Mesendoderm (in vitro differentiated cells): ENCODE measurements at regions not wholly inside any gene's neighbourhood (a gene's known extent, or its start where the extent isn't known, plus 50 kb on each side); places are given as distances from the start of the nearest gene placed in this dataset.

Experiments used
- DNase-seq: peaks from one replicate; pipeline ENCODE4 v3.0.0; 2013
- H2AK5ac ChIP-seq: 2 replicates; pipeline ENCODE4 v1.6.1; 2013; ENCODE audit warnings: low read length, inconsistent platforms
- H2BK120ac ChIP-seq: 2 replicates; pipeline ENCODE4 v1.6.1; 2013; ENCODE audit warnings: low read depth, mild to moderate bottlenecking, low read length, moderate library complexity, mixed read lengths
- H2BK15ac ChIP-seq: replicated peaks from 2 replicates; pipeline ENCODE4 v1.6.1; 2013; ENCODE audit warnings: low read depth, mild to moderate bottlenecking, moderate library complexity
- H2BK5ac ChIP-seq: 2 replicates; pipeline ENCODE4 v1.6.1; 2013; ENCODE audit warnings: low read length, inconsistent platforms
- H3K18ac ChIP-seq: 2 replicates; pipeline ENCODE4 v1.6.1; 2013; ENCODE audit warnings: mild to moderate bottlenecking, low read length, mixed read lengths
- H3K23ac ChIP-seq: one replicate; pipeline ENCODE4 v1.6.1; 2013; ENCODE audit warnings: low read length
- H3K27ac ChIP-seq: 2 replicates; pipeline ENCODE4 v1.5.1; 2013; ENCODE audit warnings: low read depth, mild to moderate bottlenecking, inconsistent platforms, low read length, moderate library complexity
- H3K27me3 ChIP-seq: 2 replicates; pipeline ENCODE4 v1.6.1; 2013; ENCODE audit warnings: low read length, control low read depth, mild to moderate bottlenecking, inconsistent platforms; ENCODE audit not compliant: insufficient read depth, poor library complexity
- H3K36me3 ChIP-seq: 2 replicates; pipeline ENCODE4 v1.6.1; 2013; ENCODE audit warnings: low read length, inconsistent platforms; ENCODE audit not compliant: control insufficient read depth, insufficient read depth
- H3K4ac ChIP-seq: one replicate; pipeline ENCODE4 v1.6.1; 2013; ENCODE audit warnings: low read depth, mild to moderate bottlenecking, low read length, moderate library complexity
- H3K4me1 ChIP-seq: 2 replicates; pipeline ENCODE4 v1.6.1; 2013; ENCODE audit warnings: low read depth, low read length, inconsistent platforms; ENCODE audit not compliant: control insufficient read depth
- H3K4me2 ChIP-seq: 2 replicates; pipeline ENCODE4 v1.6.1; 2013; ENCODE audit warnings: low read length
- H3K4me3 ChIP-seq: 2 replicates; pipeline ENCODE4 v1.5.1; 2013; ENCODE audit warnings: mild to moderate bottlenecking, low read length
- H3K56ac ChIP-seq: one replicate; pipeline ENCODE4 v1.6.1; 2013; ENCODE audit warnings: low read length
- H3K79me1 ChIP-seq: 2 replicates; pipeline ENCODE4 v1.6.1; 2013; ENCODE audit warnings: low read length, inconsistent platforms
- H3K79me2 ChIP-seq: 2 replicates; pipeline ENCODE4 v1.6.1; 2013; ENCODE audit warnings: mild to moderate bottlenecking, low read length; ENCODE audit not compliant: control insufficient read depth, insufficient read depth
- H3K9ac ChIP-seq: 2 replicates; pipeline ENCODE4 v1.6.1; 2013; ENCODE audit warnings: low read length, inconsistent platforms
- H4K5ac ChIP-seq: one replicate; pipeline ENCODE4 v1.6.1; 2013; ENCODE audit warnings: low read length
- H4K8ac ChIP-seq: one replicate; pipeline ENCODE4 v1.6.1; 2013; ENCODE audit warnings: low read depth, mild to moderate bottlenecking, control low read depth, low read length, moderate library complexity
- WGBS: extraction: QIAGEN DNeasy Blood & Tissue Kit; methylation state at CpG from one replicate; pipeline ENCODE4 v1.1.7; 2013; ENCODE audit warnings: low lambda C conversion rate, missing lambda C conversion rate; ENCODE audit not compliant: insufficient coverage; ENCODE audit errors: extremely low coverage; 5-methylcytosine and 5-hydroxymethylcytosine counted together

DNA sequence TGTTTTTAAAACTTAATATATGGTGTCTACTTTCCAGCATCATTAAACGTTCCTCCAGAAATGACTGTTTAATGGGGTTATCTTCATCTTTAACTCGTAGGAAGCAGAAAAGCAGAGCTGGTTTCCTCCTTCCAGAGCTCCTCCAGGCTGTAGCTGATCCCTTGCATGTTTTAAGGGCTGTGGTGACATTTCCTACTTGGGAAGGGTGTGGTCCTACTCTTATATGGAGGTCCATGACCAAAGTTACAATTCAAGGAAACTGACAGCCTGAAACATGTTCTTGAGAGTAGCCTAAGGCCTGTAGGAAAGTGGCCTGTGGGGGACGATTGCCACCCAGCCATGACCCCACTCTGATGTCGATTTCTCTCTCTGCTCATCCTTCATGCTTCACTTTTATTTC lies 297.1 kb downstream of the GADD45G start:
- Histone ChIP-seq H3K79me1 (no peaks in the 10 kb centered on the region), H3K4me2 (no peak overlapping the region), H3K4me3 (no peak overlapping the region), H3K4ac (no peak overlapping the region), H3K56ac (no peak overlapping the region), H2AK5ac (no peak overlapping the region), H2BK15ac (no peak overlapping the region), H2BK5ac (no peak overlapping the region), H3K18ac (no peak overlapping the region), H3K4me1 (no peaks in the 10 kb centered on the region), H2BK120ac (no peak overlapping the region), H3K9ac (no peak overlapping the region), H3K27ac (no peak overlapping the region), H3K23ac (no peak overlapping the region), H3K27me3 (no peaks in the 10 kb centered on the region), H3K36me3 (no peaks in the 10 kb centered on the region), H4K5ac (no peak overlapping the region), H4K8ac (no peak overlapping the region), H3K79me2 (no peaks in the 10 kb centered on the region)
- WGBS = no CpG with 5 or more reads among the region's 4 CpGs
- DNase-seq = no peak

DNA sequence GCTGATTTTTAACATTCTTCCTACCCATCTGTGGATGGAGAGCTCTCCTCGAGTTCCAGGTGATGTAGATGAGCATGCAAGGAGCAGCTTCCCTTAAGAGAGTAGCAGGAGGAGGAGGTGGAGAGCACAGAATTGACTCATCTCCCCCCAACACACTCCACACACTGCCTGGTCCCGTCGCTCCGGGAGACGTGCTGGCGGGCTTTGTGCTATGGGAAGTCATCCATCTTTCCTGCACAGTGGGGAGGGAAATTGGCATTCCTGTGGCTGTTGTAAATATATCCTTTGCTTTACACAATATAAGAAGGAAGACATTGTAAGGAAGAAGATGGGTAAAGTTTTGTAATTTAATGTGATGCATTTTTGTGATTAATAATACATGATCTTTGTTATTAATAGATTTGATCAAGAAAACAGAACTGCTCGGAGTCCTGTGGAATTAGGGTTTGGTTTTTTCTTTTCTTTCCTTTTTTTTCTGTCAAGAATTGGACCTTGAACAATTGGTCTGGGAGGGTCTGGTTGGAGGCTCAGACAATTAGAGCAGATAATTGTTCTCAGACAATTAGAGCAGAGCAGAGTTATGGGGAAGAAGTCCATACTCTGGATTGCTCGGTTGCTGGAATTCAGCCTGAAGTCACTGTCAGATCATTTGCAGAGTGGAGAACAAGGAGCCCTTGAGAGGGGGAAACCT lies 297.8 kb downstream of the GADD45G start:
- no peak overlapping the region for H3K56ac ChIP-seq
- H3K79me2 ChIP-seq = no peaks in the 10 kb centered on the region
- DNase-seq = no peak
- no peaks in the 10 kb centered on the region for H3K4me1 ChIP-seq
- H3K4ac ChIP-seq = no peak overlapping the region
- no peak overlapping the region for H2BK15ac ChIP-seq
- no peaks in the 10 kb centered on the region for H3K27me3 ChIP-seq
- no peak overlapping the region for H2BK120ac ChIP-seq
- WGBS = no CpG with 5 or more reads among the region's 8 CpGs
- no peak overlapping the region for H4K8ac ChIP-seq
- H3K79me1 ChIP-seq = no peaks in the 10 kb centered on the region
- H4K5ac ChIP-seq = no peak overlapping the region
- H2AK5ac ChIP-seq = no peak overlapping the region
- no peak overlapping the region for H3K4me3 ChIP-seq
- no peaks in the 10 kb centered on the region for H3K36me3 ChIP-seq
- no peak overlapping the region for H2BK5ac ChIP-seq
- no peak overlapping the region for H3K23ac ChIP-seq
- no peak overlapping the region for H3K18ac ChIP-seq
- no peak overlapping the region for H3K9ac ChIP-seq
- H3K27ac ChIP-seq = no peak overlapping the region
- no peak overlapping the region for H3K4me2 ChIP-seq

DNA sequence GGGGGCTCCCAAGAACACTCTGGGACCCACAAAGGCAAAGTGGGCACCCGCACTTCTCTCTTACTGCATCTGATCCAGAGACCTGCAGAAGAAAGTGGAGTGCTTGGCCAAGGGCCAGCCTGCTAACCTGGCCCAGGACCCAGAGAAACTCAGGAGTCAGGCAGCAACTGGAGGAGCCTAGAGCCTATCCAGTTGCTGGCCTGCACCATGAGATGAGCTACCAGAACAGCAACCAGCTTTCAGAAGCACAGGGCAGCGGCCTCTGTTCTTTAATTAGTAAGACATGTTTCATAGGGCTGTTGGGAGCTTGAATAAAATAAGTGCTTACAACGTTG lies 298.3 kb downstream of the GADD45G start:
- Histone ChIP-seq H3K4me3 (no peak overlapping the region), H3K27ac (no peak overlapping the region), H2BK5ac (no peak overlapping the region), H3K56ac (no peak overlapping the region), H4K5ac (no peak overlapping the region), H2BK15ac (no peak overlapping the region), H3K79me2 (no peaks in the 10 kb centered on the region), H3K9ac (no peak overlapping the region), H3K4me2 (no peak overlapping the region), H3K4ac (no peak overlapping the region), H3K36me3 (no peaks in the 10 kb centered on the region), H2AK5ac (no peak overlapping the region), H2BK120ac (no peak overlapping the region), H3K23ac (no peak overlapping the region), H4K8ac (no peak overlapping the region), H3K18ac (no peak overlapping the region), H3K27me3 (no peaks in the 10 kb centered on the region), H3K4me1 (no peaks in the 10 kb centered on the region), H3K79me1 (no peaks in the 10 kb centered on the region)
- no peak for DNase-seq
- no CpG with 5 or more reads among the region's 3 CpGs for WGBS

DNA sequence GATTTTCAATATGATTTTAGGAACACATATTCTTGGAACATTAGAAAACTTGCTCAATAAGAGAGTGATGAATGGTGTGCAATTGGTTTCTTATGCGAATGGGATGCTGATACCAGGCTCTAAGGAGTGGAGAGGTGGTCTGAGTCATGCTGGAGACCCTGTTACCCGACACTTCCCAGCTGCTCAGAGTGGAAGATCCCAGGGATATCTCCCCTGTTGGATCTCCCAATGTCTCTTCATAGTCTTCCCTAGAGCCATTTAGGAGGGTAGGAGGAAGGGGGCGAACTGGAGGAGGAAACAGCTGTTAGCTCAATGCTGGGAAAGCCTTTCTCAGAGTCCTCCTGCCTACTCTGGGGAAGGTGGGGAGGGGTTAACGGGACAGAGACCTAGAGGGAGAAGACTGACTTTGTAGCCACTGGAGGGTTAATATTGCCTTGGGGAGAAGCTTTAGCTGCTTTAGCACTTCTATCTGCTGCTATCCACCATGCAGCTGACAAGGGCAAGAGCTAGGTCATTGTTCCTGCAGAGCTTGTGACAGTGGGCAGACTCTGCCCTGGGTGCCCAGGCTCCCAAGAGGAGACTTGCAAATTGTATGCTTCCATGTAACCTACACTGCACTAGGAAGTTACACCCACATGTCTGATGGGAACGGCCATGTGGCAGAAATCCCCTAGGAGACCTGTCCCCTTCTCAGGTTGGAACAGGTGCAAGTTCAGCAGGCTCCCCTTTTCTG lies 301.0 kb downstream of the GADD45G start:
- H3K9ac ChIP-seq = no peak overlapping the region
- H3K4ac ChIP-seq = no peak overlapping the region
- no peaks in the 10 kb centered on the region for H3K36me3 ChIP-seq
- no peak overlapping the region for H3K27ac ChIP-seq
- no peaks in the 10 kb centered on the region for H3K79me1 ChIP-seq
- H3K4me2 ChIP-seq = no peak overlapping the region
- no peaks in the 10 kb centered on the region for H3K4me1 ChIP-seq
- no peak overlapping the region for H3K18ac ChIP-seq
- H2BK120ac ChIP-seq = no peak overlapping the region
- DNase-seq = peak; percentile 57
- no peaks in the 10 kb centered on the region for H3K79me2 ChIP-seq
- no CpG with 5 or more reads among the region's 5 CpGs for WGBS
- H3K56ac ChIP-seq = no peak overlapping the region
- no peak overlapping the region for H4K5ac ChIP-seq
- no peak overlapping the region for H3K23ac ChIP-seq
- no peak overlapping the region for H3K4me3 ChIP-seq
- no peaks in the 10 kb centered on the region for H3K27me3 ChIP-seq
- H4K8ac ChIP-seq = no peak overlapping the region
- H2AK5ac ChIP-seq = no peak overlapping the region
- no peak overlapping the region for H2BK15ac ChIP-seq
- no peak overlapping the region for H2BK5ac ChIP-seq

DNA sequence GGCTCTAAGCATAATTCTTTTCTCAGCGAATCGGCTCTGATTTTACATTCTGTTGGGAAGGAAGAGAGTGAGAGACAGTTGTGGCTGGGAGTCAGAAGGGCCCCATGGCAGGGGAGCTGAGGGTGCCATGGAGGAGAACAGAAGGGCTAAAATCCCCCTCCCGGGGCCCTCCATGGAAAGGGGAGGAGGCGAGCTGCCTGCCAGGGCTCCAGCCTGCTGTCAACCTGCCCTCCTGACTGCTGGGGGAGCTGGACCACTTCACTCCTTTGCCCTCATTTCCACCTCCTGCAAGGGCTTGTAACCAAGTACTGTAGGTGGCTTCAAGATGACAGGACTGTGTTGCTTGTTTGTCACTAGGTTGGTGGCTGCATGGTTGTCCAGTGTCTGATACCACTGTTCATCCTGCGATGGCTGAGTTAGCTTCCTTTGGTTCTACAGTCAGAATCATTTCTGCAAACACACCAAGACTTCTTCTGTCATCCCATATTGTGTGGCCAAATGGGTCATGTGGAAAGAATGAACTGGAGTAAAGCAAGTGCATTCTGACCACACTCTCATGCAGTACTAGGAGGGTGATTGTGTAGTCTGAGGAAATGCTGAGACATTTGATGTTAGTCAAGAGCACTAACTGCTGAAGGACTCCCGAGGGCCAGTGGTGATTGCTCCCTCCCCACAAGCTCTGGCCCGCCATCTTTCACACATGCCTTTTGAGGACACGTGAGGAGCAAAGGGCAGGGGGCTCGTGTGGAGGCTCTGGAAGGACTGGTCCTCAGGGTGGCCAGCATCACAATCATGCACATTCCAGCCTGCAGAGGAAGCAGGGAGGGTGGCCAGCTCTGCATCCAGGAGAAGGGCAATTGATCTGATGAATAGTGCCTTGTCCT lies 307.2 kb downstream of the GADD45G start:
- no peak overlapping the region for H3K23ac ChIP-seq
- H3K9ac ChIP-seq = no peak overlapping the region
- no peak overlapping the region for H4K5ac ChIP-seq
- DNase-seq = peak; percentile 51
- H3K79me2 ChIP-seq = no peaks in the 10 kb centered on the region
- H2BK15ac ChIP-seq = no peak overlapping the region
- H3K4me3 ChIP-seq = no peak overlapping the region
- no peak overlapping the region for H2BK5ac ChIP-seq
- H2BK120ac ChIP-seq = no peak overlapping the region
- no peak overlapping the region for H3K18ac ChIP-seq
- peaks cover 11% of the 10 kb centered on the region for H3K4me1 ChIP-seq
- no peaks in the 10 kb centered on the region for H3K79me1 ChIP-seq
- no CpG with 5 or more reads among the region's 9 CpGs for WGBS
- H3K4ac ChIP-seq = no peak overlapping the region
- H3K27me3 ChIP-seq = no peaks in the 10 kb centered on the region
- H4K8ac ChIP-seq = no peak overlapping the region
- peak overlapping the region; percentile 22 for H2AK5ac ChIP-seq
- no peak overlapping the region for H3K4me2 ChIP-seq
- no peak overlapping the region for H3K27ac ChIP-seq
- H3K56ac ChIP-seq = peak overlapping the region; percentile 34
- no peaks in the 10 kb centered on the region for H3K36me3 ChIP-seq
